Body of pancreas (tissue), 4 donors: ENCODE measurements at regions not wholly inside any gene's neighbourhood (a gene's known extent, or its start where the extent isn't known, plus 50 kb on each side); places are given as distances from the start of the nearest gene placed in this dataset.
A peak's percentile ranks its signal among the peaks of the same experiment; 100 is the strongest.
"Not testable (repeated sequence)": the region's sequence is repeated elsewhere in the genome, so short reads cannot be mapped to it uniquely, and the experiment has no call there.

Experiments used
- ATAC-seq: fragments of 150-250 bp; one replicate; pipeline ENCODE4 v1.9.1; 2016
- DNase-seq, 4 donors: peaks; one replicate each; pipeline ENCODE4 v3.0.0-alpha.2; 2019
- H3K27ac ChIP-seq, 4 donors: fragments of 200-600 bp; sonication (generic); 1 replicate in 3 of 4; 2 replicates in 1 of 4; pipeline versions ENCODE4 v1.5.1 to v1.6.1; 2016 to 2019; ENCODE audit warnings: mild to moderate bottlenecking in 1 of 4, mixed read lengths in 1 of 4, moderate library complexity in 1 of 4
- H3K27me3 ChIP-seq, 2 donors: fragments of 200-600 bp; sonication (generic); one replicate each; pipeline ENCODE4 v1.6.0; 2016; ENCODE audit warnings: mild to moderate bottlenecking in 1 of 2
- H3K36me3 ChIP-seq, 2 donors: fragments of 200-600 bp; sonication (generic); replicated peaks in 1 of 2; 2 replicates each; pipeline ENCODE4 v1.5.1; 2016; ENCODE audit warnings: low read depth in 2 of 2; ENCODE audit not compliant: insufficient read depth in 1 of 2
- H3K4me1 ChIP-seq: fragments of 200-600 bp; sonication (generic); one replicate; pipeline ENCODE4 v1.6.0; 2016
- H3K4me3 ChIP-seq, 2 donors: fragments of 200-600 bp; sonication (generic); 1 replicate in 1 of 2; 2 replicates in 1 of 2; pipeline ENCODE4 v1.5.1; 2016 to 2019
- H3K9me3 ChIP-seq, 3 donors: fragments of 200-600 bp; sonication (generic); 1 replicate in 2 of 3; 2 replicates in 1 of 3; pipeline ENCODE4 v1.5.1; 2016
- POLR2A ChIP-seq, 3 donors: fragments of 450-650 bp; IDR thresholded peaks; one replicate each; pipeline ENCODE4 v1.6.1; 2016; ENCODE audit warnings: antibody characterized with exemption in 3 of 3, mild to moderate bottlenecking in 2 of 3
- WGBS, 2 donors: methylation state at CpG; one replicate each; pipeline ENCODE4 v1.1.5; 2017; 5-methylcytosine and 5-hydroxymethylcytosine counted together
- intact Hi-C: fragments of 100-400 bp; cut with DNase I; formaldehyde crosslinking; loops from one replicate; pipeline ENCODE4 v1.15.1; 2023
- TF ChIP-seq, protein P1 (sequence below), 7 experiments: fragments of 450-650 bp in 4 of 7; fragments of 200-600 bp in 3 of 7; sonication (generic) in 3 of 7; IDR thresholded peaks; one replicate each; pipeline ENCODE4 v1.5.1; 2016 to 2019; ENCODE audit warnings: antibody characterized with exemption in 7 of 7

DNA sequence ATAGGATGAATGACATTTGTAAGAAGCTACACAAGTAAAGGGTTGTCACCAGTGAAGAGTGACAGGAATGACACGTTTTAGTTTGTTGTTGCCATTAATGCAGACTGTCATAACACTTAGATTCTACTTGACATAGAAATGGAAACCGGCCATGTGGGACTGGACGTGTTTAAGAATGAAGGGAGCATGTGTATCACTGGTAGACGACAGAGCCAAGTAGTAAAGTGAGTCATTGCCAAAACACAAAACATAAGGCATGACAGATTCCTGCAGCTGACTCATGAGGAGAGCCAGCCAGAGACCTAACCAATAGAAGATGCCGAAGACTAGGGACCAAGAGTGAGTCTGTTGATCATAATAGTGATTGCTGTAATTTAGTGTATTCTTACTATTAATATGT is 106.2 kb upstream of the PLAAT1 start:
- 43 to 58% methylated on average over 5 of the region's 5 CpGs for WGBS, 2 donors
- DNase-seq (peak in 1 of 4 donors; percentile 16), ATAC-seq (no peak)
- Histone ChIP-seq H3K9me3 (no peaks in the 10 kb centered on the region), H3K36me3 (no peaks in the 10 kb centered on the region), H3K4me1 (no peaks in the 10 kb centered on the region), H3K27me3 (no peaks in the 10 kb centered on the region), H3K4me3 (no peak overlapping the region), H3K27ac (no peak overlapping the region)
- TF ChIP-seq, protein P1, sequence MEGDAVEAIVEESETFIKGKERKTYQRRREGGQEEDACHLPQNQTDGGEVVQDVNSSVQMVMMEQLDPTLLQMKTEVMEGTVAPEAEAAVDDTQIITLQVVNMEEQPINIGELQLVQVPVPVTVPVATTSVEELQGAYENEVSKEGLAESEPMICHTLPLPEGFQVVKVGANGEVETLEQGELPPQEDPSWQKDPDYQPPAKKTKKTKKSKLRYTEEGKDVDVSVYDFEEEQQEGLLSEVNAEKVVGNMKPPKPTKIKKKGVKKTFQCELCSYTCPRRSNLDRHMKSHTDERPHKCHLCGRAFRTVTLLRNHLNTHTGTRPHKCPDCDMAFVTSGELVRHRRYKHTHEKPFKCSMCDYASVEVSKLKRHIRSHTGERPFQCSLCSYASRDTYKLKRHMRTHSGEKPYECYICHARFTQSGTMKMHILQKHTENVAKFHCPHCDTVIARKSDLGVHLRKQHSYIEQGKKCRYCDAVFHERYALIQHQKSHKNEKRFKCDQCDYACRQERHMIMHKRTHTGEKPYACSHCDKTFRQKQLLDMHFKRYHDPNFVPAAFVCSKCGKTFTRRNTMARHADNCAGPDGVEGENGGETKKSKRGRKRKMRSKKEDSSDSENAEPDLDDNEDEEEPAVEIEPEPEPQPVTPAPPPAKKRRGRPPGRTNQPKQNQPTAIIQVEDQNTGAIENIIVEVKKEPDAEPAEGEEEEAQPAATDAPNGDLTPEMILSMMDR (IDR thresholded peaks at IDR 0.05): no peak
- no peak for TF ChIP-seq POLR2A (IDR thresholded peaks at IDR 0.05)
- intact Hi-C loops: no loop called here

DNA sequence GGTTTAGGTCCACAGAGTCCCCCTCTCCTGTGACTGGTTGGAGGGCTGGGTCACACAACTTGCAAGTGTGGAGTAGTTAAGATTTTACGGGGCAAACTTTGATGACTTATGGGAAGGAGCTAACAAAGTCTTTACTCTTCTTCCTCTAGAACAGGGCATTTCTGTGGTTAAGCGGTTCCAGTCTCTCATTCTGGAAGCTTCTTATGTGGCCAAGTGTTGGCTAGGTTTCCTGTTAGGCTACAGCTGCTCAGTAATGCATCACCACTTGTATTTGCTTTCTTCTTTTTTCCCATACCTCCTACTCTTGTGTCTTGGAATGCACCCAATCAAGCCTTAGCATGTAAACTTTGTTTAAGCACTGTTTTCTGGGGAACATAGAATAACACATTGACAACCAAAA is 100.6 kb upstream of the PLAAT1 start:
- no peak overlapping the region for H3K27ac ChIP-seq
- no peaks in the 10 kb centered on the region for H3K4me1 ChIP-seq
- H3K9me3 ChIP-seq: no peaks in the 10 kb centered on the region
- intact Hi-C loops: no loop called here
- no peaks in the 10 kb centered on the region for H3K36me3 ChIP-seq
- DNase-seq (no peak), ATAC-seq (no peak)
- WGBS, 2 donors: 72 to 76% methylated on average over 2 of the region's 2 CpGs
- H3K4me3 ChIP-seq: no peak overlapping the region
- no peaks in the 10 kb centered on the region for H3K27me3 ChIP-seq
- TF ChIP-seq, protein P1 (IDR thresholded peaks at IDR 0.05): no peak
- TF ChIP-seq POLR2A (IDR thresholded peaks at IDR 0.05): no peak

DNA sequence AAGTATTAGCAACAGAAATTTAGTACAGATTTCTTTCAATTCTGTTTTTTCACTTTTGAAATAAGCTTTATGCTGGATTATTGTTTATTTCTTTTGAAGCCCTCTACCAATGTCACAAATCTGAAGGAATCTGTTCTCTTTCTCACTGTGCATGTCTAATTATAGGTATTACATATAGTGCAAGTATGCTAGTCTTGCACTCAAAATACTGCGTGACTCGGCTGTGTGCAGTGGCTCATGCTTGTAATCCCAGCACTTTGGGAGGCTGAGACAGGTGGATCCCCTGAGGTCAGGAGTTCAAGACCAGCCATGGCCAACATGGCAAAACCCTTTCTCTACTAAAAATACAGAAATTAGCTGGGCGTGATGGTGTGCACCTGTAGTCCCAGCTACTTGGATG is 95.8 kb upstream of the PLAAT1 start:
- Histone ChIP-seq H3K36me3 (no peaks in the 10 kb centered on the region), H3K27ac (no peak overlapping the region), H3K4me1 (no peaks in the 10 kb centered on the region), H3K27me3 (no peaks in the 10 kb centered on the region), H3K9me3 (no peaks in the 10 kb centered on the region), H3K4me3 (no peak overlapping the region)
- TF ChIP-seq POLR2A (IDR thresholded peaks at IDR 0.05): no peak
- TF ChIP-seq, protein P1 (IDR thresholded peaks at IDR 0.05): no peak
- no peak for DNase-seq
- 68 to 84% methylated on average over 3 of the region's 3 CpGs for WGBS, 2 donors
- intact Hi-C loops: no loop called here
- no peak for ATAC-seq

DNA sequence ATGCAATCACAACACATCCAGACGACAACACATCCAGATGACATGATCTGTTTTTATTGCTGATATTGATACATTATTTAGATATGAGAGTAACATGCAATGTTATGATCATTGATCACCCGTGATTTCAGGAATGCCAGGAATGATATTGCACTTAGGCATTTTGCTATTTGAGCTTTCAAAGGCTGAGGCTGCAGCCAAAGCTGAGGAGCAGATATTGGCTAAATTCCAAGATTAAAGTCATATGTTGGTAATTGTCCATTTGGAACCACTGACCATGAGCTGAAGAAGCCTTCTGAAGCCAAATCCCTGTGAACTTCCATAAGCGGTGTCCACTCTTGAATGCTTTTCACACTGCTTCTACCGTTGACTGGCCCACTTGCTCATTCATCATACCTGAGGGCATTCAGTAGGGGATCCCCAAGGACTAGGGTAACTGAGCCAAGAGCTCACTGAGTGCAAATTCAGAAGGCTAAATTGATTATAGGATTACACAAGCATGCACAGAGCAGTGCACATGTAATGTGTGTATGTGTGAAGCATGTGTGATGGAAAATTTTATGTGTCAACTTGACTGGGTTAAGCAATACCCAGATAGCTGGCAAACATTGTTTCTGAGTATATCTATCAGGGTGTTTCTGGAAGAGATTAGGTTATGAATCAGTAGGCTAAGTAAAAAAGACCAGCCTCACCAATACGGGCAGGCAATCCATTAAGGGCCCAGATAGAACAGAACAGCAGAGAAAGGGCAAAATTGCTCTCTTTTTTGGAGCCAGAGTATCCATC is 92.1 kb upstream of the PLAAT1 start:
- intact Hi-C loops: no loop called here
- H3K9me3 ChIP-seq: no peaks in the 10 kb centered on the region
- DNase-seq: no peak
- TF ChIP-seq, protein P1 (IDR thresholded peaks at IDR 0.05): no peak
- TF ChIP-seq POLR2A (IDR thresholded peaks at IDR 0.05): no peak
- H3K36me3 ChIP-seq: no peaks in the 10 kb centered on the region
- 38 to 46% methylated on average over 5 of the region's 5 CpGs for WGBS, 2 donors
- H3K27me3 ChIP-seq: no peaks in the 10 kb centered on the region
- no peaks in the 10 kb centered on the region for H3K4me1 ChIP-seq
- H3K4me3 ChIP-seq: no peak overlapping the region
- no peak overlapping the region for H3K27ac ChIP-seq
- no peak for ATAC-seq

DNA sequence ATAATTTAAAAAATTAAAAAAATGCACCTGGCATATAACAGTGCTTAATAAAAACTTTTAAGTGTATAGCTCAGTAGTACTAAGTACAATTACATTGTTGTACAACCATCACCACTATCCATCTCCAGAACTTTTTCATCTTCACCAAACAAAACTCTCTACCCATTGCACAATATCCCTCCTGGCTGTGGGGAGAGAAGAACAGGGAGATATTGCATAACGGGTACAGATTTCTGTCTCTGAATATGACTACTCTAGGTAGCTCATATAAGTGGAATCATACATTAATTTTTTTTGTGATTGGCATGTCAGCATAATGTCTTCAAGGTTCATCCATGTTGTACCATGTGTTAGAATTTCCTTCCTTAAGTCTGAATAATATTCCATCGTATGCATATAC is 91.0 kb upstream of the PLAAT1 start:
- Histone ChIP-seq H3K9me3 (no peaks in the 10 kb centered on the region), H3K27me3 (no peaks in the 10 kb centered on the region), H3K27ac (no peak overlapping the region), H3K4me3 (no peak overlapping the region), H3K4me1 (no peaks in the 10 kb centered on the region), H3K36me3 (no peaks in the 10 kb centered on the region)
- ATAC-seq: no peak
- no peak for DNase-seq
- intact Hi-C loops: no loop called here
- WGBS, 2 donors: 63 to 67% methylated on average over 2 of the region's 2 CpGs
- TF ChIP-seq, protein P1 (IDR thresholded peaks at IDR 0.05): no peak
- no peak for TF ChIP-seq POLR2A (IDR thresholded peaks at IDR 0.05)

DNA sequence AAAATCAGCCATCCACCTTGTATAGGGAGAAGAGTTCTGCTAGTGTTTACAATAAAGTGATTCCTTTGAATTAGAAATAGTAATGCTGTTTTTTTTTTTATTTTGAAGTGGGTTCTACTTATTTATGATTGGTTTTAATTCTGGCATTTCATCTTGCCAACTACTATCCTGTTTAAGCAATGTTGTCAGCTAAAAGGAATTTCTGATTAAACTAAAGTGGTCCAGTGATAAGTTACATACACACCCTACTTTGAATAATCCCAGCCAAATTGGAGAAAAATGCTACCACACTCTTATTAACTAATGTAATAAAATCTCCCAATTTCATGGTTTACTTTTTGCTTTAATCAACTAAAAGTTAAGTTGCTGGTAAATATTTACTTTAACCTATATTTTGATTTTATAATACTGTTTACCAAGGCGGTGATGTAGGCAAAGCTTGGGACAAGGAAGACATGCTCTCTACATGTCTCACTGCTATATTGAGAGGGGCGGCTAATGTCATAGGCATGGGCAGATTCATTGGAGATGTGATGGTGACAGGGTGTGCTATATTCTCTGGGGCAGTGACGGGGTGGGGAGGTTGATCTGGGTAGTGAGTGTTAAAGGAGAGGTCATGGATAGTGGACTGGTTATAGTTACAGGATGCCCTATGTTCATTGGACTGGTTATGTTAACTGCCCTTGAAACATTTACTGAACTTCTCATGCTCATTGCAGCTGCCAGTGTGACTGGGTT is 85.8 kb upstream of the PLAAT1 start:
- ATAC-seq, H3K4me1 ChIP-seq, H3K4me3 ChIP-seq, H3K36me3 ChIP-seq, intact Hi-C loops, H3K9me3 ChIP-seq, H3K27me3 ChIP-seq, DNase-seq, H3K27ac ChIP-seq: not testable (repeated sequence)
- WGBS, 2 donors: 65 to 72% methylated on average over 3 of the region's 3 CpGs
